Mesothelial cell of epicardium (in vitro differentiated cells): ENCODE measurements at regions not wholly inside any gene's neighbourhood (a gene's known extent, or its start where the extent isn't known, plus 50 kb on each side); places are given as distances from the start of the nearest gene placed in this dataset.
"Not testable (repeated sequence)": the region's sequence is repeated elsewhere in the genome, so short reads cannot be mapped to it uniquely, and the experiment has no call there.

Experiments
- DNase-seq, 2 experiments: peaks; one replicate each; pipeline ENCODE4 v3.0.0; 2021; ENCODE audit warnings: low spot score in 2 of 2; ENCODE audit not compliant: unreplicated experiment in 2 of 2
- H3K27ac Mint-ChIP-seq: 2 replicates; pipeline ENCODE4 v1.8.0; 2021; ENCODE audit warnings: mixed read lengths
- H3K27me3 Mint-ChIP-seq: 2 replicates; pipeline ENCODE4 v1.8.0; 2021; ENCODE audit warnings: low read depth, mixed read lengths
- H3K36me3 Mint-ChIP-seq: 2 replicates; pipeline ENCODE4 v1.8.0; 2021; ENCODE audit warnings: mixed read lengths
- H3K4me1 Mint-ChIP-seq: 2 replicates; pipeline ENCODE4 v1.8.0; 2021; ENCODE audit warnings: mixed read lengths
- H3K4me3 Mint-ChIP-seq: 2 replicates; pipeline ENCODE4 v1.8.0; 2021; ENCODE audit warnings: mild to moderate bottlenecking, moderate library complexity, mixed read lengths
- H3K9me3 Mint-ChIP-seq: 2 replicates; pipeline ENCODE4 v1.8.0; 2021; ENCODE audit warnings: mixed read lengths
- TF ChIP-seq, protein P1 (sequence below): fragments of 200-600 bp; sonication (generic); IDR thresholded peaks from one replicate; pipeline ENCODE4 v1.5.0; 2021; ENCODE audit warnings: antibody characterized with exemption; ENCODE audit not compliant: unreplicated experiment

DNA sequence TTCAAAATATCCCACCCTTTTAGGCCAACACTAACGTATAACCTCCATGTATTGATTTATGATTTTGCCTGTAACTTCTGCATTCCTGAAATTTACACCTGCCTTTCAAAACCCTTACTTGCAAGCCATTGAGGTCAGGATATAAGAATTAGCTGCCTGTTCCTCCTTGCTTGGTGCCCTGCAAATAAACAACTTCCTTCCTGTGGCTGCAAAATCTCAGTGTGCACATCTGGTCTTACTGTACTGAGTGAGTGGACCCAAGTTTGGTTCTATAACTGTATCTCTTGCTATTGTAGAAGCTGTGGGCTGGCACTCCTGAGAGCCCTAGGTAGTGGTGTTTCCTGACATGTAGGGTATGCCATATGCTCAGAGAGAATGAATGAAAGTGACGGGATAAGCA, 191.1 kb upstream of the RASGRP1 start:
- H3K4me1 Mint-ChIP-seq = peaks cover 24% of the 10 kb centered on the region
- no peaks in the 10 kb centered on the region for H3K36me3 Mint-ChIP-seq
- no peak for DNase-seq
- H3K9me3 Mint-ChIP-seq = no peaks in the 10 kb centered on the region
- no peak overlapping the region for H3K4me3 Mint-ChIP-seq
- TF ChIP-seq, protein P1, sequence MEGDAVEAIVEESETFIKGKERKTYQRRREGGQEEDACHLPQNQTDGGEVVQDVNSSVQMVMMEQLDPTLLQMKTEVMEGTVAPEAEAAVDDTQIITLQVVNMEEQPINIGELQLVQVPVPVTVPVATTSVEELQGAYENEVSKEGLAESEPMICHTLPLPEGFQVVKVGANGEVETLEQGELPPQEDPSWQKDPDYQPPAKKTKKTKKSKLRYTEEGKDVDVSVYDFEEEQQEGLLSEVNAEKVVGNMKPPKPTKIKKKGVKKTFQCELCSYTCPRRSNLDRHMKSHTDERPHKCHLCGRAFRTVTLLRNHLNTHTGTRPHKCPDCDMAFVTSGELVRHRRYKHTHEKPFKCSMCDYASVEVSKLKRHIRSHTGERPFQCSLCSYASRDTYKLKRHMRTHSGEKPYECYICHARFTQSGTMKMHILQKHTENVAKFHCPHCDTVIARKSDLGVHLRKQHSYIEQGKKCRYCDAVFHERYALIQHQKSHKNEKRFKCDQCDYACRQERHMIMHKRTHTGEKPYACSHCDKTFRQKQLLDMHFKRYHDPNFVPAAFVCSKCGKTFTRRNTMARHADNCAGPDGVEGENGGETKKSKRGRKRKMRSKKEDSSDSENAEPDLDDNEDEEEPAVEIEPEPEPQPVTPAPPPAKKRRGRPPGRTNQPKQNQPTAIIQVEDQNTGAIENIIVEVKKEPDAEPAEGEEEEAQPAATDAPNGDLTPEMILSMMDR = no peak
- no peak overlapping the region for H3K27ac Mint-ChIP-seq
- H3K27me3 Mint-ChIP-seq = peaks cover 5% of the 10 kb centered on the region

DNA sequence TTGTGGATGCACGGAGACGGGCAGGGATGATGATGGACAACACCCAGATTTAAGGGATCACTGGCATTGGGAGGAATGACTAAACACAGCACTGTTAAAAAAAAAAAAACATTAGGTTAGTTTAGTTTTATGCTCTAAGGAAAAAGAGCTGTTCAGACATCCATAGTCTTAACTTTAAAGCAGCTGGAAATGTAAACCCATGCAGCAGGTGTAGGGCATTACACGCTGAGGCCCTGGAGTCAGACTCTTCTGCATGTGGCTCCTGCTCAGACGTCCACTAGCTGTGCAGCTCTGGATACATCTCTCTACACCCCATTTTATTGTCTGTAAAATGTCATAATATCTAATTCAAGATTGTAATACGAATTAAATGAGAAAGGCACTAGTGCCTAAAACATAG, 191.8 kb upstream of the RASGRP1 start:
- H3K4me3 Mint-ChIP-seq = no peak overlapping the region
- DNase-seq = no peak
- H3K27me3 Mint-ChIP-seq = peaks cover 5% of the 10 kb centered on the region
- TF ChIP-seq, protein P1 = no peak
- H3K36me3 Mint-ChIP-seq = no peaks in the 10 kb centered on the region
- no peaks in the 10 kb centered on the region for H3K9me3 Mint-ChIP-seq
- H3K4me1 Mint-ChIP-seq = peaks cover 24% of the 10 kb centered on the region
- H3K27ac Mint-ChIP-seq = no peak overlapping the region

DNA sequence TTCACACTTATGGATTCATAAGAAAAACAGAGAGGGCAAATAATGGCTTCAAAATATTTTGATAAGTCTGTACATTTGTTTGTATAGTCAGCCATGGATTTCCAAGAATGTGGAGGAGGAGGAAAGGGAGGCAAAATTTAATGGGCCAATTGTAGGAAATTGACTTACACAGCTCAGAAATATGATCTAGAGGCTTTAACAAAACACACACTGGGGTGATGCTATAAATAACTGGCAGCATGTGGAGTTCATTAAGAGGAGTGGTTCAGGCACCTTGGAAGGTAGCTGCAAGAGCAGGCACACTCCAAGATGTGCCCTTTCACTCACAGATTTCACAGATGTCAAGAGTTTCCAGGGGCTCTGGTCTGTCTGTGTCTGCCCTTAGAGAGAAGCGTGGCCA, 193.4 kb upstream of the RASGRP1 start:
- peaks cover 7% of the 10 kb centered on the region for H3K27me3 Mint-ChIP-seq
- no peaks in the 10 kb centered on the region for H3K36me3 Mint-ChIP-seq
- peak overlapping the region; percentile 23 for H3K27ac Mint-ChIP-seq
- DNase-seq = no peak
- H3K4me1 Mint-ChIP-seq = peaks cover 24% of the 10 kb centered on the region
- TF ChIP-seq, protein P1 = no peak
- H3K4me3 Mint-ChIP-seq = no peak overlapping the region
- no peaks in the 10 kb centered on the region for H3K9me3 Mint-ChIP-seq

DNA sequence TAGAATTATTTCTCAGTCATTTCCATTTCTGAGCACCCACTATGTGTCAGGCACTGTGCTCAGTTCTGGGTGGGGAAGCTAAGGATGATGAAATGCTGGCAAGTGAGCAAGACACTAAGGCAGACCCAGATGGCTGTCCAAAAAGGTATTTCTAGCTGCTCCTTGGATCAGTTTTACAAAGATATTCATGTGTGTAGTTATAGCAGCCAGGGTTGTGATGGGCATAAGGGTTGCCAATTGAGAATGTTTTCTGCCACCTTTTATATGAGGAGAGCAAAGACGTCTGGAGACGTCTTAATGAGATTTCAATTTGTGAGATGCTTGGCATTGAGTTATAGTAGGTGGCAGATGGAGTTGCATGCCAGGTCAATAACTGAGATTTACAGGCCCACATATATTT, 197.1 kb upstream of the RASGRP1 start:
- Mint-ChIP-seq H3K9me3 (no peaks in the 10 kb centered on the region), H3K27me3 (peaks cover 2% of the 10 kb centered on the region), H3K4me1 (peaks cover 19% of the 10 kb centered on the region), H3K27ac (no peak overlapping the region), H3K4me3 (no peak overlapping the region), H3K36me3 (no peaks in the 10 kb centered on the region)
- TF ChIP-seq, protein P1 = no peak
- no peak for DNase-seq

DNA sequence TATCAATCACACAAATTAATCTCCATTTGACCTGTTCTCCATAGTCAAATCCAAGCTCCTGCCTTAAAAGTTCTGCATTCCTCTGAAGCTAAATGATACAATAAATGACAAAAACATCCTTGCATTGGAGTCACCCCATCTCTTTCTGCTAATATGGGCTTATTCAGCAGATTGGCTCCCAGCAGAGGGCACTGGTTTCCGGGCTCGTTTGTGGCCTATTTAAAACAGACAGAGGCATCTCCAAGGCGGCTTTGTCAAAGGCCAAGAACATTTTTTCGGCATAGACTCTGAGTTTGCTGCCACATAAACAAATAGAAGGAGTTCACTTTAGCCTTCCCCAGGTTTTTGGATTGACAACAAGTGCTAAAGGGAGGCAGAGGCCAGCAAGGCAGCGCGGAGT, 204.4 kb upstream of the RASGRP1 start:
- no peak overlapping the region for H3K27ac Mint-ChIP-seq
- H3K4me1 Mint-ChIP-seq = no peaks in the 10 kb centered on the region
- H3K36me3 Mint-ChIP-seq = no peaks in the 10 kb centered on the region
- DNase-seq = no peak
- H3K27me3 Mint-ChIP-seq = peaks cover 5% of the 10 kb centered on the region
- TF ChIP-seq, protein P1 = no peak
- H3K9me3 Mint-ChIP-seq = no peaks in the 10 kb centered on the region
- H3K4me3 Mint-ChIP-seq = no peak overlapping the region

DNA sequence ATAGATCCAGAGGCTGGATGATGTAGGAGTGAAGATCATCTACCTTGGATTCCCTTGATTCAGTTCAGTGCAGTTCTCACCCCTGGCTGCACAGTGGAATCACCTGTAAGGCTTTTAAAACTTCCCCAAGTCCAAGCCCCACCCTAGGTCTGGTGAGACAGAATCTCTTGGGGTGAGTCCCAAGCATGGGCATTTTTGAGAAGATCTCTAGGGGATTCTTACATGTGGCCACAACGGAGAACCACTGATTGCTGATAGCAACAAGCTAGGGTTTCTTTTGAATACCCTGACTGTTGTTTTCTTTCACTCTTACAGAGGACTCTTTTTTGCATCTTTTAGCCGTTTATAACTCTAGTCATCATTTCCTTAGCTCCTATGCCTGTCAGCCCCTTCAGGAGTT, 204.9 kb upstream of the RASGRP1 start:
- TF ChIP-seq, protein P1 = no peak
- Mint-ChIP-seq H3K36me3 (no peaks in the 10 kb centered on the region), H3K27me3 (peaks cover 5% of the 10 kb centered on the region), H3K9me3 (peaks cover 5% of the 10 kb centered on the region), H3K4me1 (no peaks in the 10 kb centered on the region), H3K4me3 (no peak overlapping the region), H3K27ac (no peak overlapping the region)
- no peak for DNase-seq

DNA sequence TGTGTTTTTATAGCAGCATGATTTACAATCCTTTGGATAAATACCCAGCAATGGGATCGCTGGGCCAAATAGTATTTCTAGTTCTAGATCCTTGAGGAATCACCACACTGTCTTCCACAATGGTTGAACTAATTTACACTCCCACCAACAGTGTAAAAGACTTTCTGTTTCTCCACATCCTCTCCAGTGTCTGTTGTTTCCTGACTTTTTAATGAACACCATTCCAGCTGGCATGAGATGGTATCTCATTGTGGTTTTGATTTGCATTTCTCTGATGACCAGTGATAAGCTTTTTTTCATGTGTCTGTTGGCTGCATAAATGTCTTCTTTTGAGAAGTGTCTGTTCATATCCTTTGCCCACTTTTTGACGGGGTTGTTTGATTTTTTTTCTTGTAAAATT, 209.5 kb upstream of the RASGRP1 start:
- DNase-seq, H3K36me3 Mint-ChIP-seq, H3K4me3 Mint-ChIP-seq, H3K4me1 Mint-ChIP-seq, H3K27ac Mint-ChIP-seq: not testable (repeated sequence)
- H3K9me3 Mint-ChIP-seq = peaks cover 16% of the 10 kb centered on the region
- H3K27me3 Mint-ChIP-seq = peaks cover 13% of the 10 kb centered on the region
